Lung (tissue), 11 donors: ENCODE measurements at regions not wholly inside any gene's neighbourhood (a gene's known extent, or its start where the extent isn't known, plus 50 kb on each side); places are given as distances from the start of the nearest gene placed in this dataset.
A peak's percentile ranks its signal among the peaks of the same experiment; 100 is the strongest.
"Not testable (repeated sequence)": the region's sequence is repeated elsewhere in the genome, so short reads cannot be mapped to it uniquely, and the experiment has no call there.

ENCODE experiments used
- ATAC-seq: fragments of 200-7000 bp; cut with Tn5 transposase; one replicate; pipeline ENCODE4 v1.9.1; 2020; ENCODE audit warnings: moderate number of reproducible peaks; ENCODE audit not compliant: insufficient read depth, low FRiP score
- DNase-seq, 3 donors: peaks; one replicate each; pipeline ENCODE4 v3.0.0-alpha.2; 2013 to 2017
- H3K27ac ChIP-seq, 2 donors: one replicate each; pipeline ENCODE4 v1.5.1; 2013; ENCODE audit warnings: mild to moderate bottlenecking in 2 of 2, moderate library complexity in 2 of 2, control low read depth in 1 of 2, inconsistent platforms in 1 of 2, low read depth in 1 of 2, low read length in 1 of 2
- H3K27me3 ChIP-seq, 3 donors: one replicate each; pipeline ENCODE4 v1.5.1; 2013; ENCODE audit warnings: low read length in 2 of 3; ENCODE audit not compliant: control insufficient read depth in 3 of 3, insufficient read depth in 3 of 3
- H3K36me3 ChIP-seq, 4 donors: one replicate each; pipeline ENCODE4 v1.5.1; 2013; ENCODE audit warnings: low read length in 4 of 4, mild to moderate bottlenecking in 1 of 4, moderate library complexity in 1 of 4; ENCODE audit not compliant: control insufficient read depth in 4 of 4, insufficient read depth in 4 of 4
- H3K4me1 ChIP-seq, 5 donors: one replicate each; pipeline ENCODE4 v1.5.1; 2013; ENCODE audit warnings: low read length in 5 of 5, mild to moderate bottlenecking in 2 of 5, moderate library complexity in 1 of 5; ENCODE audit not compliant: control insufficient read depth in 5 of 5, insufficient read depth in 5 of 5
- H3K4me3 ChIP-seq: one replicate; pipeline ENCODE4 v1.5.1; 2013; ENCODE audit warnings: mild to moderate bottlenecking, control low read depth, moderate library complexity
- H3K9ac ChIP-seq, 2 donors: one replicate each; pipeline ENCODE4 v1.5.1; 2013; ENCODE audit warnings: low read length in 2 of 2, control low read depth in 1 of 2; ENCODE audit not compliant: insufficient read depth in 1 of 2
- H3K9me3 ChIP-seq, 4 donors: one replicate each; pipeline ENCODE4 v1.5.1; 2013; ENCODE audit warnings: low read length in 3 of 4, mild to moderate bottlenecking in 1 of 4, moderate library complexity in 1 of 4; ENCODE audit not compliant: control insufficient read depth in 4 of 4, insufficient read depth in 3 of 4
- WGBS, 2 donors: extraction: QIAGEN DNeasy Blood & Tissue Kit; methylation state at CpG; one replicate each; pipeline ENCODE4 v1.1.7; 2013; 5-methylcytosine and 5-hydroxymethylcytosine counted together
- TF ChIP-seq, protein P1 (sequence below): IDR thresholded peaks from 2 replicates; pipeline ENCODE4 v1.5.1; 2012; ENCODE audit warnings: mild to moderate bottlenecking; ENCODE audit errors: control extremely low read depth, extremely low read depth
- donor health status: control.
- donor health status: control.
- donor health status: Bipolar disorder and iron deficiency.
- donor health status: healthy.
- donor health status: DM: yes; HTN: yes; CAD: no.

DNA sequence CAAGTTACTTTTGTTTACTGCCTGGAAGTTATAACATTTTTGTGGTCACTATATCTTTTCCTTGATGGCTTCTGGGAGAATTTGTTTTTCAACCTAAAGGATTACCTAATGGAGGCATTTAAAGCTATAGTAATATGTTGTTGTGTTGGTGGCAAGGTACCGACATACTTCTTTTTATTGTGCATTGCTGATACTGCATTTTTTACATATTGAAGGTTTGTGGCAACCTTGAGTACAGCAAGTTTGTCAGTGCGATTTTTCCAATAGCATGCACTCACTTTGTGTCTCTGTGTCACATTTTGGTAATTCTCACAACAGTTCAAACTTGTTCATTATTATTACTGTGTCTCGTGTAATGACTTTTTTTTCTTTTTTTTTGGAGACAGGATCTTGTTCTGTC is 246.3 kb downstream of the LRRC70 start:
- Histone ChIP-seq H3K4me3 (no peak overlapping the region), H3K27ac (no peak overlapping the region), H3K36me3 (no peaks in the 10 kb centered on the region), H3K4me1 (no peaks in the 10 kb centered on the region), H3K9ac (no peak overlapping the region), H3K27me3 (no peaks in the 10 kb centered on the region), H3K9me3 (peaks cover 0 to 7% (median 3%) of the 10 kb centered on the region in 4 donors)
- WGBS, 2 donors, result 90 to 93% methylated on average over 3 of the region's 3 CpGs
- DNase-seq (no peak), ATAC-seq (no peak)
- TF ChIP-seq, protein P1, sequence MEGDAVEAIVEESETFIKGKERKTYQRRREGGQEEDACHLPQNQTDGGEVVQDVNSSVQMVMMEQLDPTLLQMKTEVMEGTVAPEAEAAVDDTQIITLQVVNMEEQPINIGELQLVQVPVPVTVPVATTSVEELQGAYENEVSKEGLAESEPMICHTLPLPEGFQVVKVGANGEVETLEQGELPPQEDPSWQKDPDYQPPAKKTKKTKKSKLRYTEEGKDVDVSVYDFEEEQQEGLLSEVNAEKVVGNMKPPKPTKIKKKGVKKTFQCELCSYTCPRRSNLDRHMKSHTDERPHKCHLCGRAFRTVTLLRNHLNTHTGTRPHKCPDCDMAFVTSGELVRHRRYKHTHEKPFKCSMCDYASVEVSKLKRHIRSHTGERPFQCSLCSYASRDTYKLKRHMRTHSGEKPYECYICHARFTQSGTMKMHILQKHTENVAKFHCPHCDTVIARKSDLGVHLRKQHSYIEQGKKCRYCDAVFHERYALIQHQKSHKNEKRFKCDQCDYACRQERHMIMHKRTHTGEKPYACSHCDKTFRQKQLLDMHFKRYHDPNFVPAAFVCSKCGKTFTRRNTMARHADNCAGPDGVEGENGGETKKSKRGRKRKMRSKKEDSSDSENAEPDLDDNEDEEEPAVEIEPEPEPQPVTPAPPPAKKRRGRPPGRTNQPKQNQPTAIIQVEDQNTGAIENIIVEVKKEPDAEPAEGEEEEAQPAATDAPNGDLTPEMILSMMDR, result no peak

DNA sequence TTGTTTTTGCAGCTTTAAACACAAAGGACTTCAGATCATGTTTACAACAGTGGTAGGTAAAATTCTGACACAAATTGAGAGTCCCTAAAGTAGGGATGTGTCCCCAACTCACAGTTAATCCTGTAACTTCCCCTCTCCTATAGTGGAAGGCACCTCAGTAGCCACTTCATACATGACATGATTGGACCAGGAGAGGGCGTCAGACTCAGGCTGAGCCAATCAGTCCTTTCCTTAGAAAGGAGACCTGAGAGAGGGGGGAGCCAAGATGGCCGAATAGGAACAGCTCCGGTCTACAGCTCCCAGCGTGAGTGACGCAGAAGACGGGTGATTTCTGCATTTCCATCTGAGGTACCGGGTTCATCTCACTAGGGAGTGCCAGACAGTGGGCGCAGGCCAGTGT is 238.4 kb downstream of the LRRC70 start:
- WGBS, 2 donors, result 92 to 97% methylated on average over 5 to 6 of the region's 8 CpGs
- H3K27ac ChIP-seq, H3K27me3 ChIP-seq, H3K4me3 ChIP-seq, ATAC-seq, H3K36me3 ChIP-seq, H3K9ac ChIP-seq, H3K4me1 ChIP-seq, H3K9me3 ChIP-seq, DNase-seq: not testable (repeated sequence)

DNA sequence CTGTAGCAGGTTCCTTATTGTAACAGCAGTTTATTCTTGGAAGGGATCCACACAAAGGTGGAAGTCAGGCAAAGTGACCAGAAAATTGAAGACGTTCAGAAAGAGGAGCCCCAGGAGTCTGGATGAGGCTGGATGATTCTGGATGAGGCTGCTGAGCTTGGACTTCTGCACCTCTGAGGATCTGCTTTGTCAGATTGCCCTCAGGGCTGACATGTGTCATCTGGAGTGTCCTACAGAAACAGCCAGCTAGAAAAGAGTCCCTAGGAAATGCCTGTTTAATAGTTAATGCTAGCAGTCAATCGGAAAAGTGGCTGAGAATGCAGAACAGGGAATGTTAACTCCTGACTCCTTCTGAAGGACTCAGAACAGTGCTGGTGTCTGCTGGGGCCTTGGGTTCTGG is 236.4 kb downstream of the LRRC70 start:
- TF ChIP-seq, protein P1, result no peak
- Histone ChIP-seq H3K9ac (no peak overlapping the region), H3K27ac (no peak overlapping the region), H3K9me3 (peaks cover 0 to 4% (median 1%) of the 10 kb centered on the region in 4 donors), H3K4me1 (no peaks in the 10 kb centered on the region), H3K27me3 (no peaks in the 10 kb centered on the region), H3K4me3 (no peak overlapping the region), H3K36me3 (no peaks in the 10 kb centered on the region)
- DNase-seq (no peak), ATAC-seq (no peak)
- WGBS, 2 donors, result 51 to 78% methylated on average over 2 of the region's 2 CpGs

DNA sequence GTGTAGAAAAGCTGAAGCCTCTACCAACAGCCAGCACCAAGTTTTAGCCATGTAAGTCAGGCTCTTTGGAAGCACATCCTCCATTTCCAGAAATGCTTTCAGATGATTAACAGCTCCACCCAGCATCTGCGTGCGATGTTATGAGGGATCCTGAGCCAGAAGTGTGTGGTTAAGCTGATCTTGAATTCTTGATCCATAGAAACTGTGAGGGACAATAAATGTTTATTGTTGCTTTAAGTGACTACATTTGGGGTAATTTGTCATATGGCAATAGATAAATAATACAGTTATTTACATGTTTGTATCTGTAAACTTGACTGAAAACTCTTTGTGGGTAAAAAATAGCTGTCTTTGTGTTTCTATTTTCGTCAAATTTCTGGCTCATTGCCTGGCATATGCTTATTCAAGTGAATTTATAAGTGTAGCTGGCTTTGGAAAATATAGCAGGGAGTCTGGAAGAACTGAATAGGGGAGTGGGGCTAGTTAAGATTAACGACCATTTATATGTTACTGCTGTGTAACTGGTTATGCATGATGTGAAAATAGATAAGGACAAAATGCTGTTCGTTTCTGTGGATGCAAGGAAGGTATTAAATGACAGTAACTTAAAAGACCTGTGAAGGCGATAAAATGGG is 234.1 kb downstream of the LRRC70 start:
- no peaks in the 10 kb centered on the region for H3K4me1 ChIP-seq
- DNase-seq (peak in 2 of 3 donors; percentile 56 to 69), ATAC-seq (no peak)
- no peak overlapping the region for H3K27ac ChIP-seq
- H3K9me3 ChIP-seq, result peaks cover 0 to 4% (median 1%) of the 10 kb centered on the region in 4 donors
- no peaks in the 10 kb centered on the region for H3K27me3 ChIP-seq
- 51 to 73% methylated on average over 6 of the region's 6 CpGs for WGBS, 2 donors
- H3K36me3 ChIP-seq, result no peaks in the 10 kb centered on the region
- H3K4me3 ChIP-seq, result no peak overlapping the region
- H3K9ac ChIP-seq, result no peak overlapping the region
- TF ChIP-seq, protein P1, result no peak

DNA sequence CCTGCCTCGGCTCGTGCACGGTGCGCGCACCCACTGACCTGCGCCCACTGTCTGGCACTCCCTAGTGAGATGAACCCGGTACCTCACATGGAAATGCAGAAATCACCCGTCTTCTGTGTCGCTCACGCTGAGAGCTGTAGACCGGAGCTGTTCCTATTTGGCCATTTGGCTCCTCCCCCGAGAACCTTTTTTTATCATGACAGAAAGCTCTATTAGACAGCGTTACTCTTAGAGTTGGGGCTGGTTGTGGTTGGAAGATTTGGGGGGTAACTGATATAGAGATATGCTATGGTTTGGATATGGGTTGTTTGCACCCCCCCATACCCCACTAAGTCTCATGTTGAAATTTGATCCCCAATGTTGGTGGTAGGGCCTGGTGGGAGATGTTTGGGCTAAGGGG is 226.2 kb downstream of the LRRC70 start:
- not testable (repeated sequence) for H3K36me3 ChIP-seq, H3K27ac ChIP-seq, ATAC-seq, DNase-seq, H3K9ac ChIP-seq, H3K4me1 ChIP-seq, H3K9me3 ChIP-seq, H3K4me3 ChIP-seq, H3K27me3 ChIP-seq
- WGBS, 2 donors, result 73 to 82% methylated on average over 10 to 12 of the region's 13 CpGs
